Mucosa of descending colon (tissue), 3 donors: ENCODE measurements at regions not wholly inside any gene's neighbourhood (a gene's known extent, or its start where the extent isn't known, plus 50 kb on each side); places are given as distances from the start of the nearest gene placed in this dataset.

Experiments
- ATAC-seq: fragments of 200-7000 bp; cut with Tn5 transposase; one replicate; pipeline ENCODE4 v1.9.1; 2020; ENCODE audit warnings: mild to moderate bottlenecking, moderate library complexity
- DNase-seq, 3 donors: peaks; one replicate each; pipeline ENCODE4 v3.0.0-alpha.2; 2020
- H3K36me3 ChIP-seq: fragments of 200-600 bp; one replicate; pipeline ENCODE4 v1.8.0; 2021; ENCODE audit warnings: low read depth, mild to moderate bottlenecking
- H3K4me1 ChIP-seq: fragments of 200-600 bp; one replicate; pipeline ENCODE4 v1.8.0; 2021; ENCODE audit warnings: low read depth, mild to moderate bottlenecking
- H3K4me3 ChIP-seq: fragments of 200-600 bp; one replicate; pipeline ENCODE4 v1.8.0; 2021; ENCODE audit warnings: mild to moderate bottlenecking
- H3K9me3 ChIP-seq: fragments of 200-600 bp; one replicate; pipeline ENCODE4 v1.8.0; 2021; ENCODE audit warnings: mild to moderate bottlenecking
- CTCF ChIP-seq: fragments of 200-600 bp; IDR thresholded peaks from one replicate; pipeline ENCODE4 v1.8.0; 2022; ENCODE audit warnings: antibody characterized with exemption, mild to moderate bottlenecking
- intact Hi-C, 2 donors: fragments of 100-400 bp; cut with DNase I in 1 of 2; cut with micrococcal nuclease in 1 of 2; formaldehyde crosslinking; loops; one replicate each; pipeline versions ENCODE4 v1.11.0 to v1.11.1; 2022; cut with DNase I, micrococcal nuclease
- donor health status: DM: no; HTN: no; CAD: no; lungs with moderate emphysema.
- donor health status: DM: no; HTN: no; CAD: no.
- donor health status: DM: no; HTN: yes; CAD: no.

- no peak for ATAC-seq
- TF ChIP-seq CTCF = no peak
- H3K9me3 ChIP-seq = no peaks in the 10 kb centered on the region
- no peak for DNase-seq
- intact Hi-C loops = no loop called here
- H3K4me3 ChIP-seq = no peak overlapping the region
- no peaks in the 10 kb centered on the region for H3K4me1 ChIP-seq
- no peaks in the 10 kb centered on the region for H3K36me3 ChIP-seq
Observed at GRCh38 chrY:21302278-21302677, 208.9 kb upstream of the RBMY1B start.

DNA sequence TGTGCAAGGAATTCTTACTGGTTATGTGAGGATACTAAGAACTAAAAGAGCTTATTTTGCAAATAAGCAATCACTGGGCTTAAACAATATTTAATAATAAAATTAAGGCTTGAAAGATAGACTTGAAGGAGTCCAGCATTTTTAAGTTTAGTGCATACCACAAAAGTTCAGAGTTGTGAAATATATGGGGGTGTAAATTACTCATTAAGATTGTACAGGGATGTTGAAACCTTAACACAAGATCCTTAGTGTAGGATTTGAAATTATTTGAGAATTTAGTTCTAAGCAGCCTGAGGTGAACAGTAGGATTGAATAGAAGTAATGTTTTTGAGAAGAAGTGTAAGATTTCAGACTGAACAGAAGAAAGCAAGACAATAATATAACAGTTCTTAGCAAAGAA, 195.8 kb upstream of the RBMY1B start:
- no peaks in the 10 kb centered on the region for H3K9me3 ChIP-seq
- H3K4me1 ChIP-seq = no peaks in the 10 kb centered on the region
- ATAC-seq (no peak), DNase-seq (no peak)
- intact Hi-C loops = no loop called here
- no peaks in the 10 kb centered on the region for H3K36me3 ChIP-seq
- no peak for TF ChIP-seq CTCF
- no peak overlapping the region for H3K4me3 ChIP-seq
